ENCODE measurements at regions not wholly inside any gene's neighbourhood (a gene's known extent, or its start where the extent isn't known, plus 50 kb on each side); places are given as distances from the start of the nearest gene placed in this dataset.

DNA sequence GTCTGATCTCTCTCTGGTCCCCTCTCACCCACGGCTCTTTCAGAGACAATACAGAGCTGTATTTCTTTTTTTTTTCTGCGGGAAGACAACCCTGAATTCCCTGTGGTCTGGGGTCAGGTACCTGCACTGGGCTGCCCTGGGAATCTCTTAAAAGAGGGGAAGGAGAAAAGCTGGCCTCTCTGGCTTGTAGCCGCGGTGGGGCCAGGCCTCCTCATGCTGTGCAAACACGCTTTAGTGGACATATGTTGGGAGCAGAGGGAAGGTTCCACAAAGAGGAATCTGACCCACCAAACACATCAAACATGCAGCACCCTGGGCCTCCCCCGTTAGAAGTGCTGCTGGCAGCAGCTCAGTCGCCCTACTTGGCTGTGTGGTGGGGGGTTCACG lies 143.7 kb upstream of the ZFHX3 start:
- no peak overlapping the region for H3K27ac ChIP-seq (ENCODE audit: low read depth in 1 of 2, low read length in 1 of 2)
- H3K9me3 ChIP-seq (ENCODE audit: control insufficient read depth in 2 of 2, insufficient read depth in 1 of 2, low read length in 1 of 2), result no peaks in the 10 kb centered on the region
- H3K36me3 ChIP-seq (ENCODE audit: control insufficient read depth in 2 of 2, insufficient read depth in 2 of 2, low read length in 1 of 2), result no peaks in the 10 kb centered on the region
- H3K4me1 ChIP-seq (ENCODE audit: control insufficient read depth in 2 of 2, insufficient read depth in 2 of 2, low read length in 2 of 2), result peaks cover 0 to 2% of the 10 kb centered on the region in 2 donors
- 88% methylated on average over 8 of the region's 8 CpGs for WGBS
- no peak for DNase-seq (ENCODE audit: low read depth in 6 of 9, low spot score in 9 of 9)
- no peak overlapping the region for H3K4me3 ChIP-seq (ENCODE audit: low read length in 2 of 2)
- no peaks in the 10 kb centered on the region for H3K27me3 ChIP-seq (ENCODE audit: control insufficient read depth in 2 of 2, insufficient read depth in 1 of 2, low read length in 1 of 2)

DNA sequence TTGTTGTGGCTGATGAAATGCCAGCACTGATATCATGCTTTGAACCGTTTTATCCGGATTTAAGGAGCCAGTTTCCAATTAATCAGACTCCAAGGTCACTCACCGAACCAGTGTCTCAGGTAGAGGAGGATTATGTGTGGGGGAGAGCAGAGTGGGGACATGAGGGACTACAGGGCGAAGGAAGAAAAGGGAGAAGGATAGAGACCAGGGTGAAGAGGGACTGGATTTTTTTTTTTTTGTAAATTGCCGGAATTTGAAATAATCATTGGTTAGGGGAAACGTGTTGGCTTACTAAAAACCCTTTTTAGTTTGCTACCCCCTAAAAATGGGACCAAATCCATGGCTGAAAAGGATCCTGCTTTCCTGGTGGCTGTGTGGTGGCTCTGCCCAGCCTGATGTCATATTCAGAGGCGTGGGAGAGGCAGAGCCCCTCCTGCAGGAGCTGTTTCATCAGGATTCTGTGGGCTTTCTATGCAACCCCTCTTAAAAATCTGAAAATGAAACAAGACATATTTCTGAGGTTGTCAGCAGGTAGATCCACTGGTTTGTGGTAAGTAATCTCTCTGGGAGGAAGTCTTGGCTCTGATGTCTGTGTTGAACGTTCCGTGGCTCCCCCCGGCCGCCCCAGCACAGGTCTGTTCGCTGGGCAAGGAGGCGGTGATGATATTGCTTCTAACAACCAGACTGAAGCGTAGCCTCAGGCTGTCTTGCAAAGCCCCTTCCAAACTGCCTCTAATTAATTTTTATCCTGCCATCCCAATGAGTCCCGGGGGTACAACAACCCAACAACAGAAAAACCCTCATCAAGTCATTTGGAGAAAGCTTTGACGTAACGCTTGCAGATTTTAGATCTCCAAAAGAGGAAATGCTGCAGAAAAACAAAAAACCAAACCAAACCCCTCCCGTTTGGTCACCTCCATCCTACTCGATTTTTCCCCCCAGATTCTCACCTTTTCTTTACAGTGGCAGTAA lies 143.0 kb upstream of the ZFHX3 start:
- no peaks in the 10 kb centered on the region for H3K27me3 ChIP-seq (ENCODE audit: control insufficient read depth in 2 of 2, insufficient read depth in 1 of 2, low read length in 1 of 2)
- WGBS, result 76% methylated on average over 19 of the region's 19 CpGs
- no peak overlapping the region for H3K27ac ChIP-seq (ENCODE audit: low read depth in 1 of 2, low read length in 1 of 2)
- no peak for DNase-seq (ENCODE audit: low read depth in 6 of 9, low spot score in 9 of 9)
- H3K4me3 ChIP-seq (ENCODE audit: low read length in 2 of 2), result no peak overlapping the region
- no peaks in the 10 kb centered on the region for H3K36me3 ChIP-seq (ENCODE audit: control insufficient read depth in 2 of 2, insufficient read depth in 2 of 2, low read length in 1 of 2)
- no peaks in the 10 kb centered on the region for H3K9me3 ChIP-seq (ENCODE audit: control insufficient read depth in 2 of 2, insufficient read depth in 1 of 2, low read length in 1 of 2)
- H3K4me1 ChIP-seq (ENCODE audit: control insufficient read depth in 2 of 2, insufficient read depth in 2 of 2, low read length in 2 of 2), result peaks cover 0 to under 1% of the 10 kb centered on the region in 2 donors

GRCh38 chr16:73190256-73190655 lies 142.3 kb upstream of the ZFHX3 start:
- 70% methylated on average over 2 of the region's 2 CpGs for WGBS
- no peak overlapping the region for H3K27ac ChIP-seq (ENCODE audit: low read depth in 1 of 2, low read length in 1 of 2)
- H3K9me3 ChIP-seq (ENCODE audit: control insufficient read depth in 2 of 2, insufficient read depth in 1 of 2, low read length in 1 of 2), result no peaks in the 10 kb centered on the region
- no peaks in the 10 kb centered on the region for H3K36me3 ChIP-seq (ENCODE audit: control insufficient read depth in 2 of 2, insufficient read depth in 2 of 2, low read length in 1 of 2)
- no peaks in the 10 kb centered on the region for H3K4me1 ChIP-seq (ENCODE audit: control insufficient read depth in 2 of 2, insufficient read depth in 2 of 2, low read length in 2 of 2)
- DNase-seq (ENCODE audit: low read depth in 6 of 9, low spot score in 9 of 9), result no peak
- no peak overlapping the region for H3K4me3 ChIP-seq (ENCODE audit: low read length in 2 of 2)
- no peaks in the 10 kb centered on the region for H3K27me3 ChIP-seq (ENCODE audit: control insufficient read depth in 2 of 2, insufficient read depth in 1 of 2, low read length in 1 of 2)

GRCh38 chr16:73189136-73189535 lies 141.2 kb upstream of the ZFHX3 start:
- no peak overlapping the region for H3K4me3 ChIP-seq (ENCODE audit: low read length in 2 of 2)
- DNase-seq (ENCODE audit: low read depth in 6 of 9, low spot score in 9 of 9), result no peak
- WGBS, result 93% methylated on average over 13 of the region's 13 CpGs

DNA sequence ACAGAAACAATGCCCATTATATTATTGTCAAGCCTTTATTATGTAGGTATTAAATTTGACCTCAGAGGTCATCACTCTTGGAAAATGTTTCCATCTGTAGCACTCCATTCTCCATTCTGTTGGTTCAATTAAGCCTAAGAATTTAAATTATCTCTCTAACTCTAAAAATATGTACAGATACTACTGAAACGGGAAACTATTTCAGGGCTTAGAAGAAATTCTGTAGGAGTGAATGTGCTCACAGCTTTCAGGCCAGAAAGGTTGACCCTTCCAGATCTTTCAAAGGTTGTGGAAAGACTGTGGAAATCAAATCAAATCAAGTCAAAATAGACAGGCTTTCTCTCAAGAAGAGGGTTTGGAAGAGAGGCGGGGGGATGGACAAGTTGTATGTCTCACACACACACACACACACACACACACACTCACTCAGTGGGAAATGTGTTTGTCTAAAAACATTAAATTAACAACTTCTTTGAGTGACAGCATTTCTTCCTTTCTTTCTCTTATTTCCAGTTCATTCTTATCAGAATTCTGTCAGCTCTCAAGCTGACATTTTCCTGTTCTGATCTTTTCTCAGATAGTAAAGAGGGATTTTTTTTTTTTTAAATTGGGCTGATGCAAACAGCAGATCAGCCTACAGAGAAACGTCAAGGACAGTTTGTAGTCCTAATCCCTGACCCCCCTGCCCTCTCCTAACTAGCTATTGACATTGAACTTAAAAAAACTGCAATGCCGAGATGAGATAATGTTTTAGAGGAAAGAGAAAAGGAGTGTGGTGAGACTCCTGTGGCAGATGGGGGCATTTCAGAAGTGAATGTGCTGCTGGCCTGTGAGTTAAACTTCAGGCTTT lies 139.0 kb upstream of the ZFHX3 start:
- Histone ChIP-seq H3K9me3 (ENCODE audit: control insufficient read depth in 2 of 2, insufficient read depth in 1 of 2, low read length in 1 of 2) (no peaks in the 10 kb centered on the region), H3K36me3 (ENCODE audit: control insufficient read depth in 2 of 2, insufficient read depth in 2 of 2, low read length in 1 of 2) (no peaks in the 10 kb centered on the region), H3K27me3 (ENCODE audit: control insufficient read depth in 2 of 2, insufficient read depth in 1 of 2, low read length in 1 of 2) (no peaks in the 10 kb centered on the region), H3K4me1 (ENCODE audit: control insufficient read depth in 2 of 2, insufficient read depth in 2 of 2, low read length in 2 of 2) (no peaks in the 10 kb centered on the region), H3K27ac (ENCODE audit: low read depth in 1 of 2, low read length in 1 of 2) (no peak overlapping the region), H3K4me3 (ENCODE audit: low read length in 2 of 2) (no peak overlapping the region)
- 59% methylated on average over 4 of the region's 4 CpGs for WGBS
- no peak for DNase-seq (ENCODE audit: low read depth in 6 of 9, low spot score in 9 of 9)

More at GRCh38 chr16:73189136-73189535, 141.2 kb upstream of the ZFHX3 start:
- Histone ChIP-seq H3K27me3 (ENCODE audit: control insufficient read depth in 2 of 2, insufficient read depth in 1 of 2, low read length in 1 of 2) (no peaks in the 10 kb centered on the region), H3K27ac (ENCODE audit: low read depth in 1 of 2, low read length in 1 of 2) (no peak overlapping the region), H3K4me1 (ENCODE audit: control insufficient read depth in 2 of 2, insufficient read depth in 2 of 2, low read length in 2 of 2) (no peaks in the 10 kb centered on the region), H3K36me3 (ENCODE audit: control insufficient read depth in 2 of 2, insufficient read depth in 2 of 2, low read length in 1 of 2) (no peaks in the 10 kb centered on the region), H3K9me3 (ENCODE audit: control insufficient read depth in 2 of 2, insufficient read depth in 1 of 2, low read length in 1 of 2) (no peaks in the 10 kb centered on the region)

DNA sequence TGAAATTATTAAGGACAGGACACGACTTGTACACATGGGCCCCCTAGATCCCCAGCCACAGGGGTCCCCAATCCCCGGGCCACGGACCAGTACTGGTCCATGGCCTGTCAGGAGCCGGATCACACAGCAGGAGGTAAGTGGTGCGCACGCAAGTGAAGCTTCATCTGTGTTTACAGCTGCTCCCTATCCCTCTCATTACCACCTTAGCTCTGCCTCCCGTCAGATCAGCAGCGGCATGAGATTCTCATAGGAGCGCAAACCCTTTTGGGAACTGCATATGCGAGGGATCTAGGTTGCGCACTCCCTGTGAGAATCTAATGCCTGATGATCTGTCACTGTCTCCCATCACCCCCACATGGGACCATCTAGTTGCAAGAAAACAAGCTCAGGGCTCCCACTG lies 137.8 kb upstream of the ZFHX3 start:
- Histone ChIP-seq H3K27ac (ENCODE audit: low read depth in 1 of 2, low read length in 1 of 2) (no peak overlapping the region), H3K4me3 (ENCODE audit: low read length in 2 of 2) (no peak overlapping the region), H3K36me3 (ENCODE audit: control insufficient read depth in 2 of 2, insufficient read depth in 2 of 2, low read length in 1 of 2) (no peaks in the 10 kb centered on the region), H3K4me1 (ENCODE audit: control insufficient read depth in 2 of 2, insufficient read depth in 2 of 2, low read length in 2 of 2) (no peaks in the 10 kb centered on the region), H3K27me3 (ENCODE audit: control insufficient read depth in 2 of 2, insufficient read depth in 1 of 2, low read length in 1 of 2) (no peaks in the 10 kb centered on the region), H3K9me3 (ENCODE audit: control insufficient read depth in 2 of 2, insufficient read depth in 1 of 2, low read length in 1 of 2) (no peaks in the 10 kb centered on the region)
- DNase-seq (ENCODE audit: low read depth in 6 of 9, low spot score in 9 of 9), result no peak
- 94% methylated on average over 11 of the region's 11 CpGs for WGBS

DNA sequence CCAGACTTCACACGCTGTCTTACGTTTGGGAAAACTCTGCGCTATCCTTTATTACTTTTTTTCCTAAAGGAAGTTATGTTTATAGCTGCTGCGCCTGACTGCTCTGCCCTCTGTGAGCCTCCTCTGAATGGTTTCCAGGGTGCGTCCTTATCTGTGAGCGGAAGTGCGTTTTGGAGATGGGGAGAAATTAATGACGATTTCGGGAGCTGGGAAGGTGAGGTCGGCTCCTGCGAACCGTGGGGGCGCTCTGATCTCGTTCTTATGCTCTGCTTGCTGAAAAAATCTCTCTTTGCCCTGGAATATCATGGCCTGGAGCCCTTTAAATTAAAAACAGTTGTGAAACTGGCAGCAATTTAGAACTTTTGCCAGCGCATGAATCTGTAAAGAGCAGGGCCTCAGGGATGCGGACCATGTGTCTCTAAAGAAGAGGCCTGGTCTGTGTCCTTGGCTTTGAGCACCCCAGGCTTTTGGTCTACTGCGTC lies 135.7 kb upstream of the ZFHX3 start:
- H3K9me3 ChIP-seq (ENCODE audit: control insufficient read depth in 2 of 2, insufficient read depth in 1 of 2, low read length in 1 of 2), result no peaks in the 10 kb centered on the region
- DNase-seq (ENCODE audit: low read depth in 6 of 9, low spot score in 9 of 9), result no peak
- H3K4me1 ChIP-seq (ENCODE audit: control insufficient read depth in 2 of 2, insufficient read depth in 2 of 2, low read length in 2 of 2), result no peaks in the 10 kb centered on the region
- no peak overlapping the region for H3K4me3 ChIP-seq (ENCODE audit: low read length in 2 of 2)
- H3K27ac ChIP-seq (ENCODE audit: low read depth in 1 of 2, low read length in 1 of 2), result no peak overlapping the region
- no peaks in the 10 kb centered on the region for H3K27me3 ChIP-seq (ENCODE audit: control insufficient read depth in 2 of 2, insufficient read depth in 1 of 2, low read length in 1 of 2)
- 85% methylated on average over 17 of the region's 17 CpGs for WGBS
- H3K36me3 ChIP-seq (ENCODE audit: control insufficient read depth in 2 of 2, insufficient read depth in 2 of 2, low read length in 1 of 2), result no peaks in the 10 kb centered on the region

GRCh38 chr16:73179705-73180331 lies 131.9 kb upstream of the ZFHX3 start:
- Histone ChIP-seq H3K9me3 (ENCODE audit: control insufficient read depth in 2 of 2, insufficient read depth in 1 of 2, low read length in 1 of 2) (no peaks in the 10 kb centered on the region), H3K4me1 (ENCODE audit: control insufficient read depth in 2 of 2, insufficient read depth in 2 of 2, low read length in 2 of 2) (no peaks in the 10 kb centered on the region), H3K4me3 (ENCODE audit: low read length in 2 of 2) (no peak overlapping the region), H3K36me3 (ENCODE audit: control insufficient read depth in 2 of 2, insufficient read depth in 2 of 2, low read length in 1 of 2) (no peaks in the 10 kb centered on the region), H3K27me3 (ENCODE audit: control insufficient read depth in 2 of 2, insufficient read depth in 1 of 2, low read length in 1 of 2) (no peaks in the 10 kb centered on the region), H3K27ac (ENCODE audit: low read depth in 1 of 2, low read length in 1 of 2) (no peak overlapping the region)
- DNase-seq (ENCODE audit: low read depth in 6 of 9, low spot score in 9 of 9), result no peak
- WGBS, result 95% methylated on average over 12 of the region's 12 CpGs

Data from thymus (tissue), 11 donors.